ENCODE measurements at regions not wholly inside any gene's neighbourhood (a gene's known extent, or its start where the extent isn't known, plus 50 kb on each side); places are given as distances from the start of the nearest gene placed in this dataset.
A peak's percentile ranks its signal among the peaks of the same experiment; 100 is the strongest.
"Not testable (repeated sequence)": the region's sequence is repeated elsewhere in the genome, so short reads cannot be mapped to it uniquely, and the experiment has no call there.

GRCh38 chr14:88929656-88930436 is 105.4 kb downstream of the TTC8 start:
- DNase-seq = no peak

GRCh38 chr14:88931321-88932110 is 107.1 kb downstream of the TTC8 start:
- no peak for DNase-seq

GRCh38 chr14:88933191-88933590 is 108.7 kb downstream of the TTC8 start:
- peak; percentile 15 for DNase-seq

- no peak for DNase-seq
Observed at GRCh38 chr14:88934351-88934806, 109.9 kb downstream of the TTC8 start.

- no peak for DNase-seq
Observed at GRCh38 chr14:88935083-88935482, 110.6 kb downstream of the TTC8 start.

- DNase-seq = no peak
Observed at GRCh38 chr14:88937706-88938105, 113.3 kb downstream of the TTC8 start.

- no peak for DNase-seq
Observed at GRCh38 chr14:88940671-88941070, 116.2 kb downstream of the TTC8 start.

- no peak for DNase-seq
Observed at GRCh38 chr14:88941414-88941813, 117.0 kb downstream of the TTC8 start.

GRCh38 chr14:88947646-88948598 is 123.5 kb downstream of the TTC8 start:
- DNase-seq = no peak

GRCh38 chr14:88950069-88950468 is 125.6 kb downstream of the TTC8 start:
- no peak for DNase-seq

GRCh38 chr14:88951370-88951769 is 126.9 kb downstream of the TTC8 start:
- no peak for DNase-seq

GRCh38 chr14:88952901-88953300 is 128.4 kb downstream of the TTC8 start:
- DNase-seq = no peak

GRCh38 chr14:88955455-88955854 is 131.0 kb downstream of the TTC8 start:
- no peak for DNase-seq

GRCh38 chr14:88960496-88960895 is 136.0 kb downstream of the TTC8 start:
- DNase-seq = no peak

GRCh38 chr14:88961214-88961613 is 136.8 kb downstream of the TTC8 start:
- no peak for DNase-seq

GRCh38 chr14:88962356-88962755 is 137.9 kb downstream of the TTC8 start:
- no peak for DNase-seq

- DNase-seq = no peak
Observed at GRCh38 chr14:88967299-88967698, 142.8 kb downstream of the TTC8 start.

GRCh38 chr14:88975043-88975830 is 150.8 kb downstream of the TTC8 start:
- no peak for DNase-seq

GRCh38 chr14:88975926-88976325 is 151.5 kb downstream of the TTC8 start:
- no peak for DNase-seq

- DNase-seq = not testable (repeated sequence)
Observed at GRCh38 chr14:88980907-88981306, 156.5 kb downstream of the TTC8 start.

- no peak for DNase-seq
Observed at GRCh38 chr14:88981948-88982347, 157.5 kb downstream of the TTC8 start.

- DNase-seq = no peak
Observed at GRCh38 chr14:88983755-88984154, 159.3 kb downstream of the TTC8 start.

Measured in NCI-H345 (cell line).